Cardiac fibroblast (primary cell): ENCODE measurements at regions not wholly inside any gene's neighbourhood (a gene's known extent, or its start where the extent isn't known, plus 50 kb on each side); places are given as distances from the start of the nearest gene placed in this dataset.

Source experiments
- DNase-seq, 2 donors: peaks; one replicate each; pipeline versions ENCODE4 v3.0.0 to v3.0.0-alpha.2; 2010; ENCODE audit warnings: low read depth in 2 of 2
- H3K4me3 ChIP-seq, 2 donors: replicated peaks in 1 of 2; 1 replicate in 1 of 2; 2 replicates in 1 of 2; pipeline ENCODE4 v1.5.1; 2011; ENCODE audit warnings: low read depth in 2 of 2, low read length in 2 of 2, mild to moderate bottlenecking in 2 of 2, moderate library complexity in 1 of 2
- CTCF ChIP-seq: IDR thresholded peaks from one replicate; pipeline ENCODE4 v1.5.1; 2011; ENCODE audit warnings: low read depth, mild to moderate bottlenecking, low read length, inconsistent platforms

- no peak for TF ChIP-seq CTCF
- no peak overlapping the region for H3K4me3 ChIP-seq
- no peak for DNase-seq
Observed at GRCh38 chr3:152084441-152085158, 184.1 kb upstream of the MBNL1 start.

DNA sequence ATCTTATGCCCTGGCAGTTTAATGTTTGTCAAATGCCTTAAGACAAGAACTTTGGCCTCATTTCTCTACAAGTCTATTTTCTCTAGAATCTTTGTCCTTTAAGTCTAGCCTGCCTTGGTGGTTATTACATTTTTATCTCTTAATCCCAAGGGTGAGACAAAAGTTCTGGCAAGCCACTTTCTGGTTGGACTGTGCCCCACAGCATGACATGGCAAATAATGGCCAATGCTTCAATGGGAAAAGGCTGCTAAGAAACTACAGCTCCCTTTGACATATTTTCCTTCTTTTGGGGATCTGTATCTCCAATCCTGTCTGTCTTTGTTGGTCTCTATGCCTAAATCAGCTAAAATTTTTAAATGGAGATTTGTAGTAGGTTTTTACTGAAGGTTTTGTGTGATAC is 181.6 kb upstream of the MBNL1 start:
- no peak overlapping the region for H3K4me3 ChIP-seq
- no peak for TF ChIP-seq CTCF
- peak in 1 of 2 donors; percentile 11 for DNase-seq

DNA sequence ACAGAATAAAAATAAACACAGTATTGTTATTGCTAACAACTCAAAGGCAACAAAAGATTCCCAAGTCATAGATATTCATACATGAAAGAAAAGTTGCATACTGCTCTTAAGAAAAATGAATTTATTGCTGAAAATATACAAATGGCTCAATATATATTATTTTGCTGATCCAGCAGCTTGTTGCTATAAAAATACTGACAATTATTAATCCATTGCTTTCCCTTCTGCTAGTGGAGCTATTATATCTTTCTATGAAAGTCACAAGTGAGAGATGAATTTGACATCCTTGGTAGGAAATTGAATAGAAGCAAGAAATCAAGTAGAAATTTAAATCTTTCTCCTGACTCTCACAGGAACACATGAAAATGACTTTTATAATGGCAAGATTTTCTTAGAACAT is 179.2 kb upstream of the MBNL1 start:
- no peak overlapping the region for H3K4me3 ChIP-seq
- DNase-seq = no peak
- no peak for TF ChIP-seq CTCF

- no peak for TF ChIP-seq CTCF
- DNase-seq = no peak
- H3K4me3 ChIP-seq = no peak overlapping the region
Observed at GRCh38 chr3:152091725-152092124, 177.0 kb upstream of the MBNL1 start.

DNA sequence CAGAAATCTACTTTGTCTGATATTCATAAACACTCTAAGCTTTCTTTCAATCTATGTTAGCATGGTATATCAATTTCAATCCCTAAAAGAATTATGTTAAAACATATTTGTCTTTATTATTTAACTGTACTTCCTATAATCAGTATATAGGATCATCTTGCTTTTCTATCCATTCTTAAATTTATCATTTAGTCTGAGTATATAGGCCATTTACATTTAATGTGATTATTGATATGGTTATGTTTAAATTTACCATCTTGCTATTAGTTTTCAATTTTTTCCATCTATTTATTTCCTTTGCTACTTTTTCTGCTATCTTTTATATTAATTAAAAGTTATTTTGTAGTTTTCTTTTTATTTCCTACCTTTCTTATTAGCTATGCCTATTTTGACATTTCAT is 174.8 kb upstream of the MBNL1 start:
- DNase-seq = no peak
- TF ChIP-seq CTCF = no peak
- no peak overlapping the region for H3K4me3 ChIP-seq

- TF ChIP-seq CTCF = no peak
- H3K4me3 ChIP-seq = no peak overlapping the region
Observed at GRCh38 chr3:152094406-152094805, 174.3 kb upstream of the MBNL1 start.

GRCh38 chr3:152095472-152095871 is 173.3 kb upstream of the MBNL1 start:
- no peak for TF ChIP-seq CTCF
- no peak overlapping the region for H3K4me3 ChIP-seq
- no peak for DNase-seq

More at GRCh38 chr3:152094406-152094805, 174.3 kb upstream of the MBNL1 start:
- DNase-seq = no peak
